CD4-positive, alpha-beta memory T cell (primary cell): ENCODE measurements at regions not wholly inside any gene's neighbourhood (a gene's known extent, or its start where the extent isn't known, plus 50 kb on each side); places are given as distances from the start of the nearest gene placed in this dataset.

Experiments used
- CTCF ChIA-PET: fragments of 350-600 bp; sonication (Branson Sonifier 250); formaldehyde crosslinking; loops from one replicate; lab custom pipeline; 2021; ENCODE audit warnings: inconsistent platforms; ENCODE audit not compliant: partially characterized antibody; lab: Charles Lee
- POLR2A ChIA-PET: fragments of 350-600 bp; sonication (Branson Sonifier 250); formaldehyde crosslinking; loops from one replicate; lab custom pipeline; 2021; ENCODE audit not compliant: partially characterized antibody; lab: Charles Lee
- DNase-seq, 5 donors: peaks; one replicate each; pipeline versions ENCODE4 v3.0.0 to v3.0.0-alpha.2; 2020 to 2022; ENCODE audit warnings: mixed read lengths in 1 of 5
- H3K27ac ChIP-seq: one replicate; pipeline ENCODE4 v1.7.0; 2013; ENCODE audit warnings: low read depth, low read length
- H3K27me3 ChIP-seq: 2 replicates; pipeline ENCODE4 v1.7.0; 2013; ENCODE audit warnings: mild to moderate bottlenecking, low read length, moderate library complexity; ENCODE audit not compliant: insufficient read depth
- H3K36me3 ChIP-seq: 2 replicates; pipeline ENCODE4 v1.7.0; 2013; ENCODE audit warnings: mild to moderate bottlenecking, low read length, moderate library complexity; ENCODE audit not compliant: insufficient read depth
- H3K4me1 ChIP-seq: 2 replicates; pipeline ENCODE4 v1.7.0; 2013; ENCODE audit warnings: mild to moderate bottlenecking, low read length, moderate library complexity; ENCODE audit not compliant: insufficient read depth
- H3K4me3 ChIP-seq, 2 donors: one replicate each; pipeline ENCODE4 v1.7.0; 2013; ENCODE audit warnings: low read length in 2 of 2, mild to moderate bottlenecking in 1 of 2
- H3K9me3 ChIP-seq, 2 donors: one replicate each; pipeline ENCODE4 v1.7.0; 2013; ENCODE audit warnings: low read length in 2 of 2, control low read depth in 1 of 2; ENCODE audit not compliant: control insufficient read depth in 1 of 2
- H3K27ac Mint-ChIP-seq, 7 donors: one replicate each; pipeline ENCODE4 v1.8.0; 2020 to 2021; ENCODE audit warnings: mixed read lengths in 7 of 7, mild to moderate bottlenecking in 6 of 7, inconsistent platforms in 3 of 7, moderate library complexity in 3 of 7
- H3K27me3 Mint-ChIP-seq, 2 donors: one replicate each; pipeline ENCODE4 v1.8.0; 2020 to 2021; ENCODE audit warnings: mixed read lengths in 2 of 2
- H3K36me3 Mint-ChIP-seq, 2 donors: one replicate each; pipeline ENCODE4 v1.8.0; 2020 to 2021; ENCODE audit warnings: mixed read lengths in 2 of 2, inconsistent platforms in 1 of 2, mild to moderate bottlenecking in 1 of 2
- H3K4me1 Mint-ChIP-seq, 4 donors: one replicate each; pipeline ENCODE4 v1.8.0; 2020 to 2021; ENCODE audit warnings: mixed read lengths in 4 of 4, mild to moderate bottlenecking in 1 of 4
- H3K4me3 Mint-ChIP-seq, 8 donors: one replicate each; pipeline ENCODE4 v1.8.0; 2020 to 2021; ENCODE audit warnings: mixed read lengths in 8 of 8, mild to moderate bottlenecking in 7 of 8, moderate library complexity in 6 of 8, inconsistent platforms in 3 of 8
- H3K9me3 Mint-ChIP-seq, 8 donors: one replicate each; pipeline ENCODE4 v1.8.0; 2020 to 2021; ENCODE audit warnings: mixed read lengths in 8 of 8, mild to moderate bottlenecking in 5 of 8, inconsistent platforms in 3 of 8, moderate library complexity in 1 of 8
- intact Hi-C: fragments of 100-400 bp; cut with micrococcal nuclease; formaldehyde crosslinking; loops from one replicate; pipeline ENCODE4 v1.15.1; 2023

DNA sequence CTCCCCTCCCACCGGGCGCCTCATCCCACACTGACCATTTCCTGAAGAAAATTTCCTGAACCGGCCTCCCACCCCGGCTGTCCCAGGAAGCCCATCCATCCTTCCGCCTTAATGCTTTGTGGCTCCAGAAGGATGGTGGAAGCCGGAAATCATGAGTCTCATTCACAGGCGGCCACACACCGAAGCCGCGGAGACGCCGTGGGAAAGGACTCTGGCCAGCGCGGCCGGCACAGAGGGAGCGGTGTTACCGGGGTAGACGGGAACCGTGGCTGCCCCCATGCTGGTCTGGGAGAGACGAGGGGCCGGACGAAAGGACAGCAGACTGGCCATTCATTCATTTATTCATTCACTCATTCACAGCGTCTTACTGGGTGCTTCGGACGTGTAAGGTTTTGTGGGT lies 326.8 kb downstream of the SEC14L1 start:
- peaks cover 49 to 68% of the 10 kb centered on the region in 2 donors for H3K36me3 Mint-ChIP-seq
- Histone ChIP-seq H3K27ac (peak overlapping the region; percentile 50), H3K9me3 (no peaks in the 10 kb centered on the region), H3K4me3 (no peak overlapping the region), H3K36me3 (peaks cover 31% of the 10 kb centered on the region), H3K4me1 (peaks cover 100% of the 10 kb centered on the region), H3K27me3 (no peaks in the 10 kb centered on the region)
- POLR2A ChIA-PET = interaction anchor here (1.2 to 71.9 kb wide), 9 partner anchors 8 to 139 kb away, joined by 4 to 6031 read pairs (median 11); no protein-coding TSS in a partner anchor
- intact Hi-C loops = loop anchor here (5.0 kb wide), 1 partner anchor 35 kb away; no protein-coding TSS in a partner anchor
- DNase-seq = no peak
- H3K27ac Mint-ChIP-seq = peak overlapping the region in 3 of 7 donors; percentile 37 to 93 (median 76)
- peaks cover 0 to 2% (median 0%) of the 10 kb centered on the region in 8 donors for H3K9me3 Mint-ChIP-seq
- H3K27me3 Mint-ChIP-seq = no peaks in the 10 kb centered on the region
- CTCF ChIA-PET = interaction anchor here (1.2 to 2.4 kb wide), 5 partner anchors 11 to 67 kb away, joined by 3 to 11 read pairs (median 7); no protein-coding TSS in a partner anchor
- peak overlapping the region in 2 of 8 donors; percentile 21 to 62 for H3K4me3 Mint-ChIP-seq
- H3K4me1 Mint-ChIP-seq = peaks cover 62 to 96% (median 84%) of the 10 kb centered on the region in 4 donors

DNA sequence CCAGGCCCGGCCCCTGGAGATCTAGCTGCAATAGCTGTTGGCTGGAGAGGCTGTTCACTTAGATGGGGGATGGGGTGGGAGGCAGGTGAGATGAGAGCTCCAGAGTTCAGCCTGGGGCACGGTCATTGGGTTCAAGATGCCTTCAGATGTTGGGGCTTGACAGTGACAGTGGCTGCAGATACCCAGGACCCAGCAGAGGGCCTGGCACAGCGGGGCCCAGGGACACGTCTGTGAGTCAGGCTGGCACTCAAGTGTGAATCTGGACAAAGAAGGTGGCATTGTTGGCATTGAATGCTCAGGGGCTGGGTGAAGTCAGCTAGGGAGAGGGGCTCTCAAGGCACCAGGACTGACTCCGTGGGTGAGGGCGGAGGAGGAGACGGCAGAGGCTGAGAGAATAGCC lies 328.1 kb downstream of the SEC14L1 start:
- peaks cover 0 to 2% (median 0%) of the 10 kb centered on the region in 8 donors for H3K9me3 Mint-ChIP-seq
- Histone ChIP-seq H3K4me1 (peaks cover 100% of the 10 kb centered on the region), H3K36me3 (peaks cover 31% of the 10 kb centered on the region), H3K4me3 (no peak overlapping the region), H3K9me3 (no peaks in the 10 kb centered on the region), H3K27ac (peak overlapping the region; percentile 2), H3K27me3 (no peaks in the 10 kb centered on the region)
- CTCF ChIA-PET = interaction anchor here (1.1 to 2.2 kb wide), 5 partner anchors 39 to 86 kb away, joined by 3 to 11 read pairs (median 3); no protein-coding TSS in a partner anchor
- peaks cover 56 to 70% of the 10 kb centered on the region in 2 donors for H3K36me3 Mint-ChIP-seq
- intact Hi-C loops = loop anchor here (5.0 kb wide), 1 partner anchor 37 kb away; no protein-coding TSS in a partner anchor
- H3K27ac Mint-ChIP-seq = peak overlapping the region; percentile 76 to 93 (median 91)
- POLR2A ChIA-PET = interaction anchor here (0.7 to 2.2 kb wide), 21 partner anchors 8 to 138 kb away, joined by 3 to 16 read pairs (median 5); no protein-coding TSS in a partner anchor
- peaks cover 67 to 100% (median 88%) of the 10 kb centered on the region in 4 donors for H3K4me1 Mint-ChIP-seq
- peak overlapping the region; percentile 31 to 74 (median 53) for H3K4me3 Mint-ChIP-seq
- H3K27me3 Mint-ChIP-seq = no peaks in the 10 kb centered on the region
- DNase-seq = no peak

DNA sequence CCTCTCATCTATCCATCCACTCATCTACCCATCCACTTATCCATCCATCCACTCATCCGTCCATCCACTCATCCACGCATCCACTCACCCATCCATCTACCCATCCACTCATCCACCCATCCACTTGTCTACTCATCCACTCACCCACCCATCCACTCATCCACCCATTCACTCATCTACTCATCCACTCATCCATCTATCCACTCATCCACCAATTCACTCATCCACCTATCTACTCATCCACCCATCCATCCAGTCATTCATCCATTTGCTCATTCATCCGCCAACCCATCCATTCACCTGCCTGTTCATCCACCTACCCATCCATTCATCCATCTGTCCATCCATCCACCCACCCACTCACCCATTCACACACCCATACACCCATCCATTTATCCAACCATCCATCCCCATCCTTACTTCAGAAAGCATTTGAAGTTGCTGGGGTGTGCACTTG lies 329.6 kb downstream of the SEC14L1 start:
- Histone ChIP-seq H3K36me3 (peaks cover 31% of the 10 kb centered on the region), H3K27me3 (no peaks in the 10 kb centered on the region), H3K27ac (peak overlapping the region; percentile 51), H3K4me3 (peak overlapping the region in 1 of 2 donors; percentile 26), H3K4me1 (peaks cover 100% of the 10 kb centered on the region), H3K9me3 (no peaks in the 10 kb centered on the region)
- DNase-seq = no peak
- Mint-ChIP-seq H3K36me3 (peaks cover 57 to 67% of the 10 kb centered on the region in 2 donors), H3K9me3 (no peaks in the 10 kb centered on the region), H3K4me3 (peak overlapping the region in 7 of 8 donors; percentile 31 to 78 (median 62)), H3K27me3 (no peaks in the 10 kb centered on the region), H3K4me1 (peaks cover 70 to 100% (median 90%) of the 10 kb centered on the region in 4 donors), H3K27ac (peak overlapping the region; percentile 61 to 93 (median 79))
- POLR2A ChIA-PET = interaction anchor here (0.9 to 9.8 kb wide), 5 partner anchors 9 to 61 kb away, joined by 3 to 221 read pairs (median 74); no protein-coding TSS in a partner anchor
- intact Hi-C loops = no loop called here
- CTCF ChIA-PET = interaction anchor here (0.8 kb wide), 1 partner anchor 41 kb away, joined by 3 read pairs; no protein-coding TSS in a partner anchor

DNA sequence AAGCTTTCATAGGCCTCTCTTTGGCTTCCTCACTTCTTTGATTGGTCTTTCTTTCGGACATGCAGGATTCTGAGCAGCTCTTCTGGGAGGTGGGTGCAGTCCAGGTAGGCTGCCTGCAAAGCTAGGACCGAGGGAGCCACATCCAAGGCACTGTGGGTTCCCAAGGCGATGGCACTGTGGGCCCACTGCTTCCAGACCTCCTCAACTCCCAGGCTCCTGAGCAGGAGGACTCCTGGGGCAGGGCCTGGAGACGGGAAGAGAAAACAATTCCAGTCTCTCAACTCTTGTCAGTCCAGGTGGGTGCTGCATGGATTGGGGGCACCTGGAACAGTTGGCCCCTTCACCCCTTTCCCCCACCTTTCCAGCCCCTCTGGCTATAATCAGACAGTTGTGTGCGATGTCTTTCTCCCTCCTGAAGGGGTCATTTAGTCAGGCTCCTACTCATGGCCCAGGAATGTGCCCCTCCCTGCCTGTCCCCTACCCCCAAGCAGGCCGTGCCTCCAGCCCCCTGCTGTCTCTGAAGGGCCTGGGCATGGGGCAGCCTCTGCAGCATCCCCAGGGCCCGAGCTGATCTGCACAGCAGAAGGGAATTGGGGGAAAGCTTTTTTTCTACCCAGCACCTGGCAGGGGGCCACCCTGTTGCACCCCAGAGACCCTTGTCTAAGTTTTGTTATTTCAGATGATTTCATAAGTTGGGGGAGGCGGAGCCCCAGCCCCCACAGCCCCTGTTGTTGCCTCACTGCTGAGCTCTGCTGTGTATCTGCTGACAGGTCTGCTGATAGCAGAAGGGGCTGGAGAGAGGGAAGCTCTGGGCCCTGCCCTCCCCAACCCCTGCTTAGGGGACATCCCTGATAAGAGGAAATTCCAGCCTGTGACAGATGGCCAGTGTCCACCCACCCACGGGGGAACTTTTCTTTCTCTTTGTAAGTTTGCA lies 330.3 kb downstream of the SEC14L1 start:
- intact Hi-C loops = no loop called here
- Histone ChIP-seq H3K4me3 (peak overlapping the region; percentile 18 to 26), H3K36me3 (peaks cover 35% of the 10 kb centered on the region)

DNA sequence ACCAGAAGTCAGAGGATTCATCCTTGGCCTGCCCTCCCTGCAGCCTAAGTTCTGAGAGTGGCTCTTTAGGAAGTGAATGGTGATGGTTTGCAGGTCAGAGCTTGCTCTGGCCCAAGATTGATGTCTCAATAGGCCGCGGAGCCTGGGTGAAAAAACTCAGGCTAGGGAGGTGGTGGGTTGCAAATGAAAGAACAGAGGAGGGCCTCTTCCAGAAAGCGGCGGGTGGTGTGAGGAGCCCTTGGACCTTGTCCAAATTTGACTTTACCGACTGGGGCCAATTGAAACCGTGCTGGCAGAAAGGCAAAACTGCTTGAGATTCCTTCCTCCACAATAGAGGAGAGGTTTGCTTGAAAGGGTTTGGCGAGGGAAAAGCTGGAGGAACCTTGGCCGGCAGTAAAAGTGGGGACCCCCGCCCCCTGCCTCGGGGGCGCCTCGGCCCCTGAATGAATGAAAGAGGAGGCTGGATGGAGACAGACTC lies 331.3 kb downstream of the SEC14L1 start:
- H3K36me3 ChIP-seq = peaks cover 37% of the 10 kb centered on the region
- peaks cover 67 to 99% (median 90%) of the 10 kb centered on the region in 4 donors for H3K4me1 Mint-ChIP-seq
- no peaks in the 10 kb centered on the region for H3K27me3 ChIP-seq
- ChIA-PET CTCF (interaction anchor here (0.9 to 3.4 kb wide), 10 partner anchors 21 to 141 kb away, joined by 3 to 22 read pairs (median 5); no protein-coding TSS in a partner anchor), POLR2A (interaction anchor here (0.6 to 9.8 kb wide), 23 partner anchors 10 to 657 kb away, joined by 3 to 221 read pairs (median 6); partner anchors contain the start of gene TNRC6C)
- H3K4me3 ChIP-seq = peak overlapping the region; percentile 18 to 48
- peak in 1 of 5 donors; percentile 34 for DNase-seq
- intact Hi-C loops = loop anchor here (2.0 kb wide), 1 partner anchor 13 kb away; no protein-coding TSS in a partner anchor
- peak overlapping the region; percentile 82 to 98 (median 93) for H3K27ac Mint-ChIP-seq
- no peaks in the 10 kb centered on the region for H3K9me3 ChIP-seq
- no peaks in the 10 kb centered on the region for H3K9me3 Mint-ChIP-seq
- peaks cover 52 to 64% of the 10 kb centered on the region in 2 donors for H3K36me3 Mint-ChIP-seq
- H3K27ac ChIP-seq = peak overlapping the region; percentile 51
- no peaks in the 10 kb centered on the region for H3K27me3 Mint-ChIP-seq
- peak overlapping the region; percentile 43 to 91 (median 74) for H3K4me3 Mint-ChIP-seq
- peaks cover 100% of the 10 kb centered on the region for H3K4me1 ChIP-seq

More for the DNA sequence above, 330.3 kb downstream of the SEC14L1 start:
- Histone ChIP-seq H3K9me3 (no peaks in the 10 kb centered on the region), H3K4me1 (peaks cover 100% of the 10 kb centered on the region), H3K27me3 (no peaks in the 10 kb centered on the region), H3K27ac (peak overlapping the region; percentile 51)
- H3K27ac Mint-ChIP-seq = peak overlapping the region; percentile 61 to 98 (median 82)
- peak in 1 of 5 donors; percentile 13 for DNase-seq
- no peaks in the 10 kb centered on the region for H3K9me3 Mint-ChIP-seq
- H3K27me3 Mint-ChIP-seq = no peaks in the 10 kb centered on the region
- H3K36me3 Mint-ChIP-seq = peaks cover 58 to 64% of the 10 kb centered on the region in 2 donors
- ChIA-PET CTCF (interaction anchor here (0.5 to 2.1 kb wide), 4 partner anchors 41 to 140 kb away, joined by 3 to 22 read pairs (median 4); no protein-coding TSS in a partner anchor), POLR2A (interaction anchor here (0.8 to 9.8 kb wide), 12 partner anchors 10 to 144 kb away, joined by 3 to 221 read pairs (median 14); no protein-coding TSS in a partner anchor)
- peak overlapping the region in 7 of 8 donors; percentile 43 to 91 (median 76) for H3K4me3 Mint-ChIP-seq
- H3K4me1 Mint-ChIP-seq = peaks cover 70 to 100% (median 90%) of the 10 kb centered on the region in 4 donors
